ENCODE measurements at regions not wholly inside any gene's neighbourhood (a gene's known extent, or its start where the extent isn't known, plus 50 kb on each side); places are given as distances from the start of the nearest gene placed in this dataset.

- H3K4me1 ChIP-seq (ENCODE audit: control insufficient read depth in 2 of 2, insufficient read depth in 2 of 2, low read length in 2 of 2): no peaks in the 10 kb centered on the region
- no peaks in the 10 kb centered on the region for H3K36me3 ChIP-seq (ENCODE audit: control insufficient read depth in 2 of 2, insufficient read depth in 2 of 2, low read length in 2 of 2)
- no peaks in the 10 kb centered on the region for H3K9me3 ChIP-seq (ENCODE audit: control insufficient read depth in 2 of 2, low read length in 2 of 2)
- H3K27ac ChIP-seq (ENCODE audit: low read depth in 2 of 2, low read length in 2 of 2): no peak overlapping the region
- H3K27me3 ChIP-seq (ENCODE audit: control insufficient read depth in 2 of 2, insufficient read depth in 2 of 2, low read length in 2 of 2): no peaks in the 10 kb centered on the region
- H3K4me3 ChIP-seq (ENCODE audit: low read length in 2 of 2): no peak overlapping the region
- no peak overlapping the region for H3K9ac ChIP-seq (ENCODE audit: low read depth in 1 of 2, low read length in 2 of 2)
Observed at GRCh38 chr7:96855139-96855538, 145.5 kb upstream of the SEM1 start.

- no peaks in the 10 kb centered on the region for H3K9me3 ChIP-seq (ENCODE audit: control insufficient read depth in 2 of 2, low read length in 2 of 2)
Observed at GRCh38 chr7:96855691-96856090, 146.0 kb upstream of the SEM1 start.

GRCh38 chr7:96869538-96869937 is 135.8 kb upstream of the DLX6 start:
- Histone ChIP-seq H3K36me3 (ENCODE audit: control insufficient read depth in 2 of 2, insufficient read depth in 2 of 2, low read length in 2 of 2) (no peaks in the 10 kb centered on the region), H3K9ac (ENCODE audit: low read depth in 1 of 2, low read length in 2 of 2) (no peak overlapping the region), H3K9me3 (ENCODE audit: control insufficient read depth in 2 of 2, low read length in 2 of 2) (no peaks in the 10 kb centered on the region), H3K4me1 (ENCODE audit: control insufficient read depth in 2 of 2, insufficient read depth in 2 of 2, low read length in 2 of 2) (no peaks in the 10 kb centered on the region), H3K27me3 (ENCODE audit: control insufficient read depth in 2 of 2, insufficient read depth in 2 of 2, low read length in 2 of 2) (no peaks in the 10 kb centered on the region), H3K4me3 (ENCODE audit: low read length in 2 of 2) (no peak overlapping the region), H3K27ac (ENCODE audit: low read depth in 2 of 2, low read length in 2 of 2) (no peak overlapping the region)

More at GRCh38 chr7:96855691-96856090, 146.0 kb upstream of the SEM1 start:
- no peak overlapping the region for H3K9ac ChIP-seq (ENCODE audit: low read depth in 1 of 2, low read length in 2 of 2)
- no peak overlapping the region for H3K4me3 ChIP-seq (ENCODE audit: low read length in 2 of 2)
- H3K4me1 ChIP-seq (ENCODE audit: control insufficient read depth in 2 of 2, insufficient read depth in 2 of 2, low read length in 2 of 2): no peaks in the 10 kb centered on the region
- no peak overlapping the region for H3K27ac ChIP-seq (ENCODE audit: low read depth in 2 of 2, low read length in 2 of 2)
- no peaks in the 10 kb centered on the region for H3K27me3 ChIP-seq (ENCODE audit: control insufficient read depth in 2 of 2, insufficient read depth in 2 of 2, low read length in 2 of 2)
- H3K36me3 ChIP-seq (ENCODE audit: control insufficient read depth in 2 of 2, insufficient read depth in 2 of 2, low read length in 2 of 2): no peaks in the 10 kb centered on the region

GRCh38 chr7:96870185-96870584 is 135.2 kb upstream of the DLX6 start:
- no peaks in the 10 kb centered on the region for H3K9me3 ChIP-seq (ENCODE audit: control insufficient read depth in 2 of 2, low read length in 2 of 2)
- no peaks in the 10 kb centered on the region for H3K36me3 ChIP-seq (ENCODE audit: control insufficient read depth in 2 of 2, insufficient read depth in 2 of 2, low read length in 2 of 2)
- H3K4me3 ChIP-seq (ENCODE audit: low read length in 2 of 2): no peak overlapping the region
- H3K4me1 ChIP-seq (ENCODE audit: control insufficient read depth in 2 of 2, insufficient read depth in 2 of 2, low read length in 2 of 2): no peaks in the 10 kb centered on the region
- H3K27ac ChIP-seq (ENCODE audit: low read depth in 2 of 2, low read length in 2 of 2): no peak overlapping the region
- no peaks in the 10 kb centered on the region for H3K27me3 ChIP-seq (ENCODE audit: control insufficient read depth in 2 of 2, insufficient read depth in 2 of 2, low read length in 2 of 2)
- no peak overlapping the region for H3K9ac ChIP-seq (ENCODE audit: low read depth in 1 of 2, low read length in 2 of 2)

- no peak overlapping the region for H3K27ac ChIP-seq (ENCODE audit: low read depth in 2 of 2, low read length in 2 of 2)
- H3K9me3 ChIP-seq (ENCODE audit: control insufficient read depth in 2 of 2, low read length in 2 of 2): no peaks in the 10 kb centered on the region
- H3K36me3 ChIP-seq (ENCODE audit: control insufficient read depth in 2 of 2, insufficient read depth in 2 of 2, low read length in 2 of 2): no peaks in the 10 kb centered on the region
- H3K4me3 ChIP-seq (ENCODE audit: low read length in 2 of 2): no peak overlapping the region
- no peak overlapping the region for H3K9ac ChIP-seq (ENCODE audit: low read depth in 1 of 2, low read length in 2 of 2)
- H3K4me1 ChIP-seq (ENCODE audit: control insufficient read depth in 2 of 2, insufficient read depth in 2 of 2, low read length in 2 of 2): no peaks in the 10 kb centered on the region
- H3K27me3 ChIP-seq (ENCODE audit: control insufficient read depth in 2 of 2, insufficient read depth in 2 of 2, low read length in 2 of 2): no peaks in the 10 kb centered on the region
Observed at GRCh38 chr7:96870934-96871333, 134.4 kb upstream of the DLX6 start.

GRCh38 chr7:96887426-96887825 is 117.9 kb upstream of the DLX6 start:
- Histone ChIP-seq H3K9ac (ENCODE audit: low read depth in 1 of 2, low read length in 2 of 2) (no peak overlapping the region), H3K4me3 (ENCODE audit: low read length in 2 of 2) (no peak overlapping the region), H3K27me3 (ENCODE audit: control insufficient read depth in 2 of 2, insufficient read depth in 2 of 2, low read length in 2 of 2) (no peaks in the 10 kb centered on the region), H3K9me3 (ENCODE audit: control insufficient read depth in 2 of 2, low read length in 2 of 2) (no peaks in the 10 kb centered on the region), H3K36me3 (ENCODE audit: control insufficient read depth in 2 of 2, insufficient read depth in 2 of 2, low read length in 2 of 2) (no peaks in the 10 kb centered on the region), H3K27ac (ENCODE audit: low read depth in 2 of 2, low read length in 2 of 2) (no peak overlapping the region), H3K4me1 (ENCODE audit: control insufficient read depth in 2 of 2, insufficient read depth in 2 of 2, low read length in 2 of 2) (no peaks in the 10 kb centered on the region)

- Histone ChIP-seq H3K9ac (ENCODE audit: low read depth in 1 of 2, low read length in 2 of 2) (no peak overlapping the region), H3K9me3 (ENCODE audit: control insufficient read depth in 2 of 2, low read length in 2 of 2) (no peaks in the 10 kb centered on the region), H3K36me3 (ENCODE audit: control insufficient read depth in 2 of 2, insufficient read depth in 2 of 2, low read length in 2 of 2) (no peaks in the 10 kb centered on the region), H3K4me1 (ENCODE audit: control insufficient read depth in 2 of 2, insufficient read depth in 2 of 2, low read length in 2 of 2) (no peaks in the 10 kb centered on the region), H3K4me3 (ENCODE audit: low read length in 2 of 2) (no peak overlapping the region), H3K27ac (ENCODE audit: low read depth in 2 of 2, low read length in 2 of 2) (no peak overlapping the region), H3K27me3 (ENCODE audit: control insufficient read depth in 2 of 2, insufficient read depth in 2 of 2, low read length in 2 of 2) (no peaks in the 10 kb centered on the region)
Observed at GRCh38 chr7:96899108-96899507, 106.2 kb upstream of the DLX6 start.

GRCh38 chr7:96901822-96902445 is 103.4 kb upstream of the DLX6 start:
- Histone ChIP-seq H3K27ac (ENCODE audit: low read depth in 2 of 2, low read length in 2 of 2) (no peak overlapping the region), H3K9ac (ENCODE audit: low read depth in 1 of 2, low read length in 2 of 2) (no peak overlapping the region), H3K36me3 (ENCODE audit: control insufficient read depth in 2 of 2, insufficient read depth in 2 of 2, low read length in 2 of 2) (no peaks in the 10 kb centered on the region), H3K4me1 (ENCODE audit: control insufficient read depth in 2 of 2, insufficient read depth in 2 of 2, low read length in 2 of 2) (no peaks in the 10 kb centered on the region), H3K4me3 (ENCODE audit: low read length in 2 of 2) (no peak overlapping the region), H3K27me3 (ENCODE audit: control insufficient read depth in 2 of 2, insufficient read depth in 2 of 2, low read length in 2 of 2) (no peaks in the 10 kb centered on the region), H3K9me3 (ENCODE audit: control insufficient read depth in 2 of 2, low read length in 2 of 2) (no peaks in the 10 kb centered on the region)

- no peak overlapping the region for H3K4me3 ChIP-seq (ENCODE audit: low read length in 2 of 2)
Observed at GRCh38 chr7:96903906-96904305, 101.4 kb upstream of the DLX6 start.

GRCh38 chr7:96910486-96910885 is 94.9 kb upstream of the DLX6 start:
- Histone ChIP-seq H3K9me3 (ENCODE audit: control insufficient read depth in 2 of 2, low read length in 2 of 2) (no peaks in the 10 kb centered on the region), H3K4me1 (ENCODE audit: control insufficient read depth in 2 of 2, insufficient read depth in 2 of 2, low read length in 2 of 2) (no peaks in the 10 kb centered on the region), H3K27me3 (ENCODE audit: control insufficient read depth in 2 of 2, insufficient read depth in 2 of 2, low read length in 2 of 2) (no peaks in the 10 kb centered on the region), H3K4me3 (ENCODE audit: low read length in 2 of 2) (no peak overlapping the region), H3K9ac (ENCODE audit: low read depth in 1 of 2, low read length in 2 of 2) (no peak overlapping the region), H3K27ac (ENCODE audit: low read depth in 2 of 2, low read length in 2 of 2) (no peak overlapping the region), H3K36me3 (ENCODE audit: control insufficient read depth in 2 of 2, insufficient read depth in 2 of 2, low read length in 2 of 2) (no peaks in the 10 kb centered on the region)

More at GRCh38 chr7:96903906-96904305, 101.4 kb upstream of the DLX6 start:
- Histone ChIP-seq H3K36me3 (ENCODE audit: control insufficient read depth in 2 of 2, insufficient read depth in 2 of 2, low read length in 2 of 2) (no peaks in the 10 kb centered on the region), H3K27ac (ENCODE audit: low read depth in 2 of 2, low read length in 2 of 2) (no peak overlapping the region), H3K27me3 (ENCODE audit: control insufficient read depth in 2 of 2, insufficient read depth in 2 of 2, low read length in 2 of 2) (no peaks in the 10 kb centered on the region), H3K9me3 (ENCODE audit: control insufficient read depth in 2 of 2, low read length in 2 of 2) (no peaks in the 10 kb centered on the region), H3K9ac (ENCODE audit: low read depth in 1 of 2, low read length in 2 of 2) (no peak overlapping the region), H3K4me1 (ENCODE audit: control insufficient read depth in 2 of 2, insufficient read depth in 2 of 2, low read length in 2 of 2) (no peaks in the 10 kb centered on the region)

- Histone ChIP-seq H3K27ac (ENCODE audit: low read depth in 2 of 2, low read length in 2 of 2) (no peak overlapping the region), H3K9ac (ENCODE audit: low read depth in 1 of 2, low read length in 2 of 2) (no peak overlapping the region), H3K4me3 (ENCODE audit: low read length in 2 of 2) (no peak overlapping the region), H3K36me3 (ENCODE audit: control insufficient read depth in 2 of 2, insufficient read depth in 2 of 2, low read length in 2 of 2) (no peaks in the 10 kb centered on the region), H3K27me3 (ENCODE audit: control insufficient read depth in 2 of 2, insufficient read depth in 2 of 2, low read length in 2 of 2) (no peaks in the 10 kb centered on the region), H3K4me1 (ENCODE audit: control insufficient read depth in 2 of 2, insufficient read depth in 2 of 2, low read length in 2 of 2) (no peaks in the 10 kb centered on the region), H3K9me3 (ENCODE audit: control insufficient read depth in 2 of 2, low read length in 2 of 2) (no peaks in the 10 kb centered on the region)
Observed at GRCh38 chr7:96915029-96915428, 90.3 kb upstream of the DLX6 start.
